Neural cell (in vitro differentiated cells): ENCODE measurements at regions not wholly inside any gene's neighbourhood (a gene's known extent, or its start where the extent isn't known, plus 50 kb on each side); places are given as distances from the start of the nearest gene placed in this dataset.

Experiments used
- H2AFZ ChIP-seq: fragments of 200-600, 300-800 bp; sonication (generic), shearing (Covaris generic); 2 replicates; pipeline ENCODE4 v1.6.0; 2014; ENCODE audit warnings: low read depth, mild to moderate bottlenecking, antibody characterized with exemption, low read length, moderate library complexity
- H3F3A ChIP-seq: fragments of 200-600 bp; shearing (Covaris generic); 2 replicates; pipeline ENCODE4 v1.6.1; 2016; ENCODE audit warnings: mild to moderate bottlenecking, moderate library complexity, mixed read lengths, antibody characterized with exemption, low read length; ENCODE audit not compliant: insufficient read depth, poor library complexity, severe bottlenecking
- H3K27ac ChIP-seq: fragments of 200-600, 300-800 bp; sonication (generic), shearing (Covaris generic); 2 replicates; pipeline ENCODE4 v1.5.1; 2014; ENCODE audit warnings: mild to moderate bottlenecking, low read length, moderate library complexity
- H3K27me3 ChIP-seq: fragments of 300-800, 200-600 bp; sonication (generic), shearing (Covaris generic); 2 replicates; pipeline ENCODE4 v1.6.0; 2014; ENCODE audit warnings: mild to moderate bottlenecking, low read depth, low read length, moderate library complexity; ENCODE audit not compliant: insufficient read depth
- H3K36me3 ChIP-seq: fragments of 300-800, 200-600 bp; sonication (generic), shearing (Covaris generic); 2 replicates; pipeline ENCODE4 v1.5.1; 2014; ENCODE audit warnings: mild to moderate bottlenecking, antibody characterized with exemption, low read length, moderate library complexity; ENCODE audit not compliant: insufficient read depth
- H3K4me2 ChIP-seq: fragments of 300-800, 200-600 bp; sonication (generic), shearing (Covaris generic); 2 replicates; pipeline ENCODE4 v1.6.0; 2014; ENCODE audit warnings: mild to moderate bottlenecking, low read length
- H3K4me3 ChIP-seq: fragments of 300-800, 200-600 bp; sonication (generic), shearing (Covaris generic); 2 replicates; pipeline ENCODE4 v1.5.1; 2014; ENCODE audit warnings: mild to moderate bottlenecking, low read length, moderate library complexity
- H3K79me2 ChIP-seq: fragments of 200-600 bp; shearing (Covaris generic); replicated peaks from 2 replicates; pipeline ENCODE4 v1.6.0; 2014; ENCODE audit warnings: mild to moderate bottlenecking, low read length, moderate library complexity; ENCODE audit not compliant: insufficient read depth
- H3K9ac ChIP-seq: fragments of 300-800, 200-600 bp; sonication (generic), shearing (Covaris generic); 2 replicates; pipeline ENCODE4 v1.6.1; 2016; ENCODE audit warnings: mild to moderate bottlenecking, low read length, mixed read lengths
- H3K9me2 ChIP-seq: fragments of 200-600 bp; shearing (Covaris generic); 2 replicates; pipeline ENCODE4 v1.6.1; 2016; ENCODE audit warnings: mild to moderate bottlenecking, low read length, mixed read lengths; ENCODE audit not compliant: insufficient read depth
- H3K9me3 ChIP-seq: fragments of 200-600, 300-800 bp; sonication (generic), shearing (Covaris generic); 2 replicates; pipeline ENCODE4 v1.6.1; 2016; ENCODE audit warnings: mild to moderate bottlenecking, mixed run types, low read length, moderate library complexity, mixed read lengths
- H4K20me1 ChIP-seq: fragments of 200-600 bp; shearing (Covaris generic); 2 replicates; pipeline ENCODE4 v1.6.1; 2016; ENCODE audit warnings: mild to moderate bottlenecking, mixed run types; ENCODE audit not compliant: insufficient read depth
- EP300 ChIP-seq: fragments of 450-650 bp; conservative IDR thresholded peaks from 2 replicates; pipeline ENCODE4 v1.6.1; 2014; ENCODE audit warnings: antibody characterized with exemption, mild to moderate bottlenecking, moderate library complexity; ENCODE audit not compliant: poor library complexity, severe bottlenecking
- EZH2 ChIP-seq: fragments of 200-600, 300-800 bp; shearing (Covaris generic), sonication (generic); IDR thresholded peaks from 2 replicates; pipeline ENCODE4 v1.6.1; 2014; ENCODE audit warnings: antibody characterized with exemption, low read length, borderline replicate concordance, mild to moderate bottlenecking; ENCODE audit not compliant: insufficient read depth, poor library complexity, severe bottlenecking
- MXI1 ChIP-seq: fragments of 450-650 bp; conservative IDR thresholded peaks from 2 replicates; pipeline ENCODE4 v1.6.1; 2014; ENCODE audit warnings: antibody characterized with exemption, mild to moderate bottlenecking; ENCODE audit not compliant: poor library complexity, severe bottlenecking
- POLR2AphosphoS5 ChIP-seq: IDR thresholded peaks from 2 replicates; pipeline ENCODE4 v1.6.1; 2012
- RAD21 ChIP-seq: fragments of 450-650 bp; conservative IDR thresholded peaks from 2 replicates; pipeline ENCODE4 v1.6.1; 2014; ENCODE audit warnings: antibody characterized with exemption, mild to moderate bottlenecking, moderate library complexity
- SMC3 ChIP-seq: fragments of 450-650 bp; conservative IDR thresholded peaks from 2 replicates; pipeline ENCODE4 v1.6.1; 2014; ENCODE audit warnings: antibody characterized with exemption, mild to moderate bottlenecking, moderate library complexity; ENCODE audit not compliant: poor library complexity
- TAF1 ChIP-seq: IDR thresholded peaks from 2 replicates; pipeline ENCODE4 v1.6.1; 2012; ENCODE audit warnings: low read depth
- TF ChIP-seq, protein P1 (sequence below): fragments of 450-650 bp; IDR thresholded peaks from 2 replicates; pipeline ENCODE4 v1.5.1; 2014; ENCODE audit warnings: antibody characterized with exemption, mild to moderate bottlenecking, moderate library complexity; ENCODE audit not compliant: poor library complexity, severe bottlenecking
- TF ChIP-seq, protein P2 (sequence below): IDR thresholded peaks from 2 replicates; pipeline ENCODE4 v1.6.1; 2012; ENCODE audit warnings: borderline replicate concordance

- Histone ChIP-seq H3K27ac (no peak overlapping the region), H3K4me2 (no peak overlapping the region), H3K9ac (no peak overlapping the region), H3K9me3 (no peaks in the 10 kb centered on the region), H3K4me3 (no peak overlapping the region), H3K9me2 (no peaks in the 10 kb centered on the region), H3F3A (no peaks in the 10 kb centered on the region), H4K20me1 (no peaks in the 10 kb centered on the region), H3K79me2 (no peaks in the 10 kb centered on the region), H3K36me3 (no peaks in the 10 kb centered on the region), H2AFZ (no peak overlapping the region), H3K27me3 (no peaks in the 10 kb centered on the region)
- TF ChIP-seq RAD21 (no peak), MXI1 (no peak), EZH2 (no peak), POLR2AphosphoS5 (no peak), TAF1 (no peak), SMC3 (no peak), EP300 (no peak)
- TF ChIP-seq, protein P1, sequence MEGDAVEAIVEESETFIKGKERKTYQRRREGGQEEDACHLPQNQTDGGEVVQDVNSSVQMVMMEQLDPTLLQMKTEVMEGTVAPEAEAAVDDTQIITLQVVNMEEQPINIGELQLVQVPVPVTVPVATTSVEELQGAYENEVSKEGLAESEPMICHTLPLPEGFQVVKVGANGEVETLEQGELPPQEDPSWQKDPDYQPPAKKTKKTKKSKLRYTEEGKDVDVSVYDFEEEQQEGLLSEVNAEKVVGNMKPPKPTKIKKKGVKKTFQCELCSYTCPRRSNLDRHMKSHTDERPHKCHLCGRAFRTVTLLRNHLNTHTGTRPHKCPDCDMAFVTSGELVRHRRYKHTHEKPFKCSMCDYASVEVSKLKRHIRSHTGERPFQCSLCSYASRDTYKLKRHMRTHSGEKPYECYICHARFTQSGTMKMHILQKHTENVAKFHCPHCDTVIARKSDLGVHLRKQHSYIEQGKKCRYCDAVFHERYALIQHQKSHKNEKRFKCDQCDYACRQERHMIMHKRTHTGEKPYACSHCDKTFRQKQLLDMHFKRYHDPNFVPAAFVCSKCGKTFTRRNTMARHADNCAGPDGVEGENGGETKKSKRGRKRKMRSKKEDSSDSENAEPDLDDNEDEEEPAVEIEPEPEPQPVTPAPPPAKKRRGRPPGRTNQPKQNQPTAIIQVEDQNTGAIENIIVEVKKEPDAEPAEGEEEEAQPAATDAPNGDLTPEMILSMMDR: no peak
- TF ChIP-seq, protein P2, sequence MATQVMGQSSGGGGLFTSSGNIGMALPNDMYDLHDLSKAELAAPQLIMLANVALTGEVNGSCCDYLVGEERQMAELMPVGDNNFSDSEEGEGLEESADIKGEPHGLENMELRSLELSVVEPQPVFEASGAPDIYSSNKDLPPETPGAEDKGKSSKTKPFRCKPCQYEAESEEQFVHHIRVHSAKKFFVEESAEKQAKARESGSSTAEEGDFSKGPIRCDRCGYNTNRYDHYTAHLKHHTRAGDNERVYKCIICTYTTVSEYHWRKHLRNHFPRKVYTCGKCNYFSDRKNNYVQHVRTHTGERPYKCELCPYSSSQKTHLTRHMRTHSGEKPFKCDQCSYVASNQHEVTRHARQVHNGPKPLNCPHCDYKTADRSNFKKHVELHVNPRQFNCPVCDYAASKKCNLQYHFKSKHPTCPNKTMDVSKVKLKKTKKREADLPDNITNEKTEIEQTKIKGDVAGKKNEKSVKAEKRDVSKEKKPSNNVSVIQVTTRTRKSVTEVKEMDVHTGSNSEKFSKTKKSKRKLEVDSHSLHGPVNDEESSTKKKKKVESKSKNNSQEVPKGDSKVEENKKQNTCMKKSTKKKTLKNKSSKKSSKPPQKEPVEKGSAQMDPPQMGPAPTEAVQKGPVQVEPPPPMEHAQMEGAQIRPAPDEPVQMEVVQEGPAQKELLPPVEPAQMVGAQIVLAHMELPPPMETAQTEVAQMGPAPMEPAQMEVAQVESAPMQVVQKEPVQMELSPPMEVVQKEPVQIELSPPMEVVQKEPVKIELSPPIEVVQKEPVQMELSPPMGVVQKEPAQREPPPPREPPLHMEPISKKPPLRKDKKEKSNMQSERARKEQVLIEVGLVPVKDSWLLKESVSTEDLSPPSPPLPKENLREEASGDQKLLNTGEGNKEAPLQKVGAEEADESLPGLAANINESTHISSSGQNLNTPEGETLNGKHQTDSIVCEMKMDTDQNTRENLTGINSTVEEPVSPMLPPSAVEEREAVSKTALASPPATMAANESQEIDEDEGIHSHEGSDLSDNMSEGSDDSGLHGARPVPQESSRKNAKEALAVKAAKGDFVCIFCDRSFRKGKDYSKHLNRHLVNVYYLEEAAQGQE: no peak
Observed at GRCh38 chr1:173388352-173388751, 88.8 kb upstream of the PRDX6 start.

DNA sequence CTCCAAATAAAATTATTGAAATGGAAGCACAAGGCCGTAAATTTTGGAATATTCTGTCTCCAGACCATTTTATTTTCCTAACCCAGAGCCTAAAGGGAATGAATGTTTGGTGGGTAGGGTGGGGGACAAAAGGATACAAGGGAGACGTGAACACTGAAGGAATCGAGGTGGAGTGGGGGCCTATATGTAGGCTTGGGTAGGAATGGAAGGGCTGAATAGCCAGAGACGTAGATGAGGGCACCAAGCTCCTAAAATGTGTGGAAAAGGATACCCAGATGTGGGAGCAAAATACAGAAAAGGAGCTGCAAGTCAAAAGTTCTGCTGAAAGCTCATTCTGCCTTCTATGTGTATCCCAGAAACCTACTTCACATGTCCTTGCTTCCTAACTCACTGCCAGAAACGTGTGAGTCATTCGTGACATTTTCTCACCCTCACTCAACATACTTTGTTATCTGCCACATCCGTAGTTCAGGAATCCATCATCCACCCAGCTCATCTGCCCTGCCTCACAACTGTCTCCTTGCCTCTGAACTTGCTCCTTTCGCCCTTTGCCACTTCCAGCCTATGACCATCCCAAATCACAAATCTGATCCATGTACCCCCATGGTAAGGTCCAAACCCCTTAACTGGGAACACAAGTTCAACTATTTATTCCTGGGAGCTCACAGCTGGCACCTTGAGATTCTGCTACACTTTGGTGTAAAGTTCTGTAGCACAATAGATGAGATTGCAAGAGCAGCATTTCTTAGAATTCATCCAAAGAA lies 84.1 kb upstream of the PRDX6 start:
- Histone ChIP-seq H3K9me2 (no peaks in the 10 kb centered on the region), H3K4me3 (no peak overlapping the region), H3K27me3 (no peaks in the 10 kb centered on the region), H3K27ac (no peak overlapping the region), H3K79me2 (no peaks in the 10 kb centered on the region), H4K20me1 (no peaks in the 10 kb centered on the region), H3K36me3 (no peaks in the 10 kb centered on the region), H3F3A (no peaks in the 10 kb centered on the region), H3K4me2 (no peak overlapping the region), H3K9me3 (no peaks in the 10 kb centered on the region), H3K9ac (no peak overlapping the region), H2AFZ (no peak overlapping the region)
- TF ChIP-seq EP300: no peak
